Stomach smooth muscle (tissue), 2 donors: ENCODE measurements at regions not wholly inside any gene's neighbourhood (a gene's known extent, or its start where the extent isn't known, plus 50 kb on each side); places are given as distances from the start of the nearest gene placed in this dataset.
"Not testable (repeated sequence)": the region's sequence is repeated elsewhere in the genome, so short reads cannot be mapped to it uniquely, and the experiment has no call there.

Experiments used
- H3K27ac ChIP-seq: one replicate; pipeline ENCODE4 v1.7.0; 2013; ENCODE audit warnings: mild to moderate bottlenecking, low read length, inconsistent platforms
- H3K27me3 ChIP-seq, 2 donors: one replicate each; pipeline ENCODE4 v1.7.0; 2013; ENCODE audit warnings: low read length in 2 of 2; ENCODE audit not compliant: insufficient read depth in 2 of 2, control insufficient read depth in 1 of 2
- H3K36me3 ChIP-seq, 2 donors: one replicate each; pipeline ENCODE4 v1.7.0; 2013; ENCODE audit warnings: low read length in 2 of 2; ENCODE audit not compliant: control insufficient read depth in 2 of 2, insufficient read depth in 2 of 2
- H3K4me1 ChIP-seq: one replicate; pipeline ENCODE4 v1.7.0; 2013; ENCODE audit warnings: low read length; ENCODE audit not compliant: control insufficient read depth, insufficient read depth
- H3K4me3 ChIP-seq, 2 donors: one replicate each; pipeline ENCODE4 v1.7.0; 2013; ENCODE audit warnings: low read length in 2 of 2
- H3K9ac ChIP-seq, 2 donors: one replicate each; pipeline ENCODE4 v1.7.0; 2013; ENCODE audit warnings: low read length in 2 of 2, mild to moderate bottlenecking in 1 of 2
- H3K9me3 ChIP-seq, 2 donors: one replicate each; pipeline ENCODE4 v1.7.0; 2013; ENCODE audit warnings: low read length in 2 of 2; ENCODE audit not compliant: control insufficient read depth in 2 of 2
- donor health status: healthy.
- donor health status: Pancreatic carcinoma.

- H3K4me1 ChIP-seq, H3K27me3 ChIP-seq, H3K27ac ChIP-seq, H3K9ac ChIP-seq, H3K4me3 ChIP-seq, H3K9me3 ChIP-seq, H3K36me3 ChIP-seq: not testable (repeated sequence)
Measured at GRCh38 chr2:88996588-88996987, 305.1 kb downstream of the RPIA start.

- H3K9me3 ChIP-seq, result no peaks in the 10 kb centered on the region
- no peaks in the 10 kb centered on the region for H3K36me3 ChIP-seq
- H3K4me1 ChIP-seq, result no peaks in the 10 kb centered on the region
- no peak overlapping the region for H3K9ac ChIP-seq
- H3K27me3 ChIP-seq, result no peaks in the 10 kb centered on the region
- H3K27ac ChIP-seq, result no peak overlapping the region
- H3K4me3 ChIP-seq, result no peak overlapping the region
Measured at GRCh38 chr2:88999365-88999764, 307.9 kb downstream of the RPIA start.

GRCh38 chr2:89000235-89000634, 308.8 kb downstream of the RPIA start:
- Histone ChIP-seq H3K4me3 (no peak overlapping the region), H3K27ac (no peak overlapping the region), H3K9me3 (no peaks in the 10 kb centered on the region), H3K4me1 (no peaks in the 10 kb centered on the region), H3K36me3 (no peaks in the 10 kb centered on the region), H3K27me3 (no peaks in the 10 kb centered on the region), H3K9ac (no peak overlapping the region)

GRCh38 chr2:89004238-89004637, 312.8 kb downstream of the RPIA start:
- not testable (repeated sequence) for H3K4me1 ChIP-seq, H3K4me3 ChIP-seq, H3K27ac ChIP-seq

GRCh38 chr2:89020566-89020965, 329.1 kb downstream of the RPIA start:
- H3K4me3 ChIP-seq, H3K27ac ChIP-seq, H3K9ac ChIP-seq, H3K4me1 ChIP-seq, H3K9me3 ChIP-seq, H3K27me3 ChIP-seq, H3K36me3 ChIP-seq: not testable (repeated sequence)

More at GRCh38 chr2:89004238-89004637, 312.8 kb downstream of the RPIA start:
- H3K27me3 ChIP-seq, H3K36me3 ChIP-seq, H3K9me3 ChIP-seq, H3K9ac ChIP-seq: not testable (repeated sequence)

GRCh38 chr2:89026296-89026695, 334.8 kb downstream of the RPIA start:
- H3K27ac ChIP-seq, H3K4me1 ChIP-seq, H3K4me3 ChIP-seq, H3K9me3 ChIP-seq, H3K27me3 ChIP-seq, H3K9ac ChIP-seq, H3K36me3 ChIP-seq: not testable (repeated sequence)

GRCh38 chr2:89027115-89027514, 335.6 kb downstream of the RPIA start:
- H3K27me3 ChIP-seq, H3K9me3 ChIP-seq, H3K27ac ChIP-seq, H3K4me3 ChIP-seq, H3K36me3 ChIP-seq, H3K4me1 ChIP-seq, H3K9ac ChIP-seq: not testable (repeated sequence)

- H3K27ac ChIP-seq, H3K27me3 ChIP-seq, H3K9me3 ChIP-seq, H3K36me3 ChIP-seq, H3K4me1 ChIP-seq, H3K9ac ChIP-seq, H3K4me3 ChIP-seq: not testable (repeated sequence)
Measured at GRCh38 chr2:89027536-89027935, 336.1 kb downstream of the RPIA start.

- not testable (repeated sequence) for H3K27me3 ChIP-seq, H3K9me3 ChIP-seq, H3K9ac ChIP-seq, H3K36me3 ChIP-seq, H3K27ac ChIP-seq, H3K4me1 ChIP-seq, H3K4me3 ChIP-seq
Measured at GRCh38 chr2:89029257-89029656, 337.8 kb downstream of the RPIA start.

- not testable (repeated sequence) for H3K9me3 ChIP-seq, H3K27ac ChIP-seq, H3K36me3 ChIP-seq, H3K4me3 ChIP-seq, H3K4me1 ChIP-seq, H3K27me3 ChIP-seq, H3K9ac ChIP-seq
Measured at GRCh38 chr2:89048138-89049066, 356.9 kb downstream of the RPIA start.

GRCh38 chr2:89058616-89059015, 367.1 kb downstream of the RPIA start:
- H3K9ac ChIP-seq, H3K36me3 ChIP-seq, H3K9me3 ChIP-seq, H3K4me1 ChIP-seq, H3K27ac ChIP-seq, H3K27me3 ChIP-seq, H3K4me3 ChIP-seq: not testable (repeated sequence)
